ENCODE measurements at regions not wholly inside any gene's neighbourhood (a gene's known extent, or its start where the extent isn't known, plus 50 kb on each side); places are given as distances from the start of the nearest gene placed in this dataset.

DNA sequence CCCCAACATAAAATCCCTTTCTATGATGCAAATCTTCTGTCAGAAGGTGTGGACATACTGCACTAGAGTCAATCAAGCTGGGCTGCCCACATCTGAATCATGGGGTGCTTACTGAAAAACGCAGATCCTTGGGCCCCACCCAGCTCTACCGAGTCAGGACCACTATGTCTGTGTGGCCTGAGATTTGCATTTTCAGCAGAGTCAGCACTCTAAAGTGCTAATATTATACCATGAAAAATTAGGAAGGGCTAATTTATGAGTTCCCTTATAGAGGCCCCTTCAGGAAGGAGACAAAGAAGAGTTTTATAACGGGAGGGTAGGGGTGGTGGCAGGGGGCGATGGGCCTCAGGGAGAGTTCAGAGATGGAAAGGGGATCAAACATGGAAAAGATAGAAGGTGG lies 163.3 kb upstream of the NABP1 start:
- DNase-seq (ENCODE audit: low read depth) = no peak
- TF ChIP-seq, protein P1, sequence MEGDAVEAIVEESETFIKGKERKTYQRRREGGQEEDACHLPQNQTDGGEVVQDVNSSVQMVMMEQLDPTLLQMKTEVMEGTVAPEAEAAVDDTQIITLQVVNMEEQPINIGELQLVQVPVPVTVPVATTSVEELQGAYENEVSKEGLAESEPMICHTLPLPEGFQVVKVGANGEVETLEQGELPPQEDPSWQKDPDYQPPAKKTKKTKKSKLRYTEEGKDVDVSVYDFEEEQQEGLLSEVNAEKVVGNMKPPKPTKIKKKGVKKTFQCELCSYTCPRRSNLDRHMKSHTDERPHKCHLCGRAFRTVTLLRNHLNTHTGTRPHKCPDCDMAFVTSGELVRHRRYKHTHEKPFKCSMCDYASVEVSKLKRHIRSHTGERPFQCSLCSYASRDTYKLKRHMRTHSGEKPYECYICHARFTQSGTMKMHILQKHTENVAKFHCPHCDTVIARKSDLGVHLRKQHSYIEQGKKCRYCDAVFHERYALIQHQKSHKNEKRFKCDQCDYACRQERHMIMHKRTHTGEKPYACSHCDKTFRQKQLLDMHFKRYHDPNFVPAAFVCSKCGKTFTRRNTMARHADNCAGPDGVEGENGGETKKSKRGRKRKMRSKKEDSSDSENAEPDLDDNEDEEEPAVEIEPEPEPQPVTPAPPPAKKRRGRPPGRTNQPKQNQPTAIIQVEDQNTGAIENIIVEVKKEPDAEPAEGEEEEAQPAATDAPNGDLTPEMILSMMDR (conservative IDR thresholded peaks at IDR 0.05; ENCODE audit: low read depth, low read length) = no peak
- no peak overlapping the region for H3K4me3 ChIP-seq (ENCODE audit: low read length)

DNA sequence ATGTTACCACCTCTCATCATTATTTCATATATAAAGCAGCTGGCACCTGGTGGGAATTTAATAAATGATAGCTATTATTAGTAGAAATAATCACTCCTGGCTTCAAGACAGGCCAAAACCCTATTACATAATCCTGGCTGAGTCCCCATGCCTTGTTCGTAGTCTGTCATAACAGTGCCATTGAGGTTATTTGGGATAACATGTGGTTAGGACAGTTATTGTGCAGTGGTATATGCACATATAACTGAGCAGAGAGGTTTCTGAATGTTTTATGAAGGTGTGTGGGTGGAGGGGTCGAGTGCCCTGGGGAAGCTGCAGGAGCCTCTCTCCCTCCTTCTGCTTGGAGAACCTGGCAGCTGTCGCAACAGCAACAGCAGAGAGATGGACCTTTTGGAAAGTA lies 162.4 kb upstream of the NABP1 start:
- DNase-seq (ENCODE audit: low read depth) = no peak
- TF ChIP-seq, protein P1 (conservative IDR thresholded peaks at IDR 0.05; ENCODE audit: low read depth, low read length) = no peak
- no peak overlapping the region for H3K4me3 ChIP-seq (ENCODE audit: low read length)

DNA sequence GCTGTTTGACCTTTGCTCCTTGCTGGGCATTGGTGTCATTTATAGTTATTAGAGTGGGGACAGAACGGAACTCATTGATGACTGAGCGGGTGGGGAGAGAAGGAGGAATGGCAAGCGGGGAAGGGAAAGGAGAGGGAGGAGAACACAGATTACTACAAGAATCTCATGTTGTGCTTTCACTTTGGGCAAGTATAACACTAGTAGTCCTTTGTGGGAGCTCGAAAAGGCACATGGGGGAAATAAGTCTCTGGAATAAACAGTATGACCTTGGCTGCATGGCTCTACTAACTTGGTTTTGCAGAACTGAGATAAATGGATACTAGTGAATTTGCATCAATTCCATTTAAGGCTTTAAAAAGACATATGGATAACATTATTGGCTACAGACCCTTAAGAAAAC lies 161.7 kb upstream of the NABP1 start:
- TF ChIP-seq, protein P1 (conservative IDR thresholded peaks at IDR 0.05; ENCODE audit: low read depth, low read length) = no peak
- no peak for DNase-seq (ENCODE audit: low read depth)
- H3K4me3 ChIP-seq (ENCODE audit: low read length) = no peak overlapping the region

DNA sequence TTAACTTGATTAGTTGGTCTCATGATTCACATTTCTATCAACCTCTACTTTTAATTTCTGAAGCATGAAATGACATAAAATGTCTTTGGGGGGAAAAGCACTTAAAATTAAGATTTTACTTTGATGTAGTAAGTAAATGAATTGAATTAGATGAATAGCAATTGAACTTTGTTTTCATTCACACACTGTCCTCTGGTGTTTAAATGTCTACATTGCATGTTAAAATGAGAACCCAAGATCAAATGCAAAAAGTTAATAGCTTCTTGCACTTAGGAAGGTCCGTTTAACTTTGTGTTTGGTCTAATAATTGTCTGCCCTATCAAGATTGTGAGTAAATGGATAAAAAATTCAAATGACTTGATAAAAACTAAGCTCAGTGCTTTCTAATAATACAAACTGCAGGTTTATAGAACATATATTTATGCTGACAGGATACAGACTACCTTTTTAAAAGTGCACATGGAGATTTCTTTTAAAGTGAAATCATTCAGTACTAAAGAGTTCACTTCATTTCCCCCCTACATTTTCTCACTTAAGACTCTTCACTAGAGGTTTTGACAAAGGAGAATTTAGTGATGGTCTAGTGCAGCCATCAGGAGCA lies 156.2 kb upstream of the NABP1 start:
- TF ChIP-seq, protein P1 (conservative IDR thresholded peaks at IDR 0.05; ENCODE audit: low read depth, low read length) = peak; percentile 79
- no peak for DNase-seq (ENCODE audit: low read depth)

DNA sequence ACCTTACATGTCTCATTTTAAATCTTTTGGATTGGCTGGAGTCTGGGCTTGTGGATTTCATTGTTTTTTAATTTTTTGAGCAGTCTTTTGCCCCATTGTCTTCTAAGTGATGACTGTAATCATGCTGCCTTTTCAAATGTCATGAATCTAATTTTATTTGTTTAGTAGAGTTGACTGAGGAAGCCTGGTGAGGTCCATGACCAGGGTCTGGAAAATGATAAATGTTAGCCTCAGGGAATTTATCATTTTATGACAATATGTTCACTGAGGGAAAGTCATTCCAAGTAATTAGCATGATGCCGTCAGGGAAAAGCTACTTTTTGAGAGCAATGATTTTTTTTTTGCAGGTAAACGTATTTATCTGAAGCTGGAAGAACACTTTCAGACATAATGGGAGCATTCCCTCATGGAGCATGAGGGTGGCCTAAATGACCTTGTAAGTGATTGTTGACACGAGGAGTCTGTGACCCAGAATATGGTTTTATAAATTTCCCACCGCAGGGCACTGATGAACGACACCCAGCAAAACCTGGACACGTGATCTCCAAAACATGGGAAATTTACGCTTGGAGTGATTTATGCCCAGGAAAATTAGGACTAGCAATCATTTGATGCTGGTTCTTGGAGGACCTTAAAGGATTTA lies 155.3 kb upstream of the NABP1 start:
- TF ChIP-seq, protein P1 (conservative IDR thresholded peaks at IDR 0.05; ENCODE audit: low read depth, low read length) = no peak
- no peak overlapping the region for H3K4me3 ChIP-seq (ENCODE audit: low read length)
- DNase-seq (ENCODE audit: low read depth) = no peak

More for the DNA sequence above, 156.2 kb upstream of the NABP1 start:
- no peak overlapping the region for H3K4me3 ChIP-seq (ENCODE audit: low read length)

DNA sequence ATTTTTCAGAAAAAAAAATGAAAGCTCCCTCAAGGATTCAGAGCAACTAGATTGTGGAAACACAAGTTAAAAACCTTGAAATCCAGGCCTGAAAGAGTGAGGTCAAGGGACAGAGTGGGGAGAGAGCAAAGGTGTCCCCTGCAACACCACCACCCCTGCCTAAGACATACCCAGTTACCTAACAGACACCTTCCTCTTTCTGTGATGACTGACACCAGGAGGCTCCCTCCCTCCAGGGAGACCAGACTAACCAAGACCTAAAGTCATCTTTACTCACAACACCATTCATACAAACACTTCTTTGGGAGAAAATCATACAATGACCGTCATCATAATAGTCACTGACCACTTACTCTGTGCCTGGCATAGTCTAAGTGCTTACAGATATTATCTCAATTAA lies 151.8 kb upstream of the NABP1 start:
- no peak for DNase-seq (ENCODE audit: low read depth)
- no peak overlapping the region for H3K4me3 ChIP-seq (ENCODE audit: low read length)
- TF ChIP-seq, protein P1 (conservative IDR thresholded peaks at IDR 0.05; ENCODE audit: low read depth, low read length) = no peak

DNA sequence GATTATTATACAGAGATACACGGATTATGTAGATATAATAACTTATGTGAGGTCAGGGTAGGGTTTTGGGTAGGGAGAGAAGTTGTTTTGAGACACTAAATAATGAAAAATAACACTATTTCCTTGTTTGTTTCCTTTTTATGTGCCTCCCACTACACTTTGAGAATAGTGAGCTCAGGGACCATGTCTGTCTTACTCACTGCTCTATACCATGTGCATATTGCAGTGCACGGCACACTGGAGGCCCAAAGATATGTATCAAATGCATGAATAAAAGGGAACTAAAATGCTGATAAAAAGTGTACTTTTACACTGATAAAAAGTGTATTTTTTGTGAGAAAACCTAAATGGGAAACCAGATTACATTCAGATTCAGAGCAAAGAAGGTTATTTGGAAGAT lies 151.4 kb upstream of the NABP1 start:
- H3K4me3 ChIP-seq (ENCODE audit: low read length) = no peak overlapping the region
- TF ChIP-seq, protein P1 (conservative IDR thresholded peaks at IDR 0.05; ENCODE audit: low read depth, low read length) = no peak
- DNase-seq (ENCODE audit: low read depth) = no peak

Data from retinal pigment epithelial cell (primary cell).